ENCODE measurements at regions not wholly inside any gene's neighbourhood (a gene's known extent, or its start where the extent isn't known, plus 50 kb on each side); places are given as distances from the start of the nearest gene placed in this dataset.
"Not testable (repeated sequence)": the region's sequence is repeated elsewhere in the genome, so short reads cannot be mapped to it uniquely, and the experiment has no call there.

GRCh38 chr21:9788281-9788680, 733.1 kb upstream of the TPTE start:
- not testable (repeated sequence) for DNase-seq

GRCh38 chr21:9790354-9790753, 731.0 kb upstream of the TPTE start:
- not testable (repeated sequence) for DNase-seq

GRCh38 chr21:9791453-9791852, 729.9 kb upstream of the TPTE start:
- DNase-seq = not testable (repeated sequence)

- not testable (repeated sequence) for DNase-seq
These were observed 726.1 kb upstream of the TPTE start for GRCh38 chr21:9795291-9795690.

- not testable (repeated sequence) for DNase-seq
These were observed 725.1 kb upstream of the TPTE start for GRCh38 chr21:9796293-9796692.

GRCh38 chr21:9807675-9808074, 713.7 kb upstream of the TPTE start:
- not testable (repeated sequence) for DNase-seq

GRCh38 chr21:9811223-9812004, 710.0 kb upstream of the TPTE start:
- not testable (repeated sequence) for DNase-seq

GRCh38 chr21:9812507-9812906, 708.9 kb upstream of the TPTE start:
- not testable (repeated sequence) for DNase-seq

GRCh38 chr21:9813894-9814814, 707.2 kb upstream of the TPTE start:
- DNase-seq = not testable (repeated sequence)

GRCh38 chr21:9815181-9815789, 706.1 kb upstream of the TPTE start:
- DNase-seq = not testable (repeated sequence)

GRCh38 chr21:9816734-9817334, 704.5 kb upstream of the TPTE start:
- not testable (repeated sequence) for DNase-seq

GRCh38 chr21:9817841-9818441, 703.4 kb upstream of the TPTE start:
- DNase-seq = not testable (repeated sequence)

- DNase-seq = not testable (repeated sequence)
These were observed 701.7 kb upstream of the TPTE start for GRCh38 chr21:9819549-9820192.

GRCh38 chr21:9820579-9820978, 700.8 kb upstream of the TPTE start:
- DNase-seq = not testable (repeated sequence)

- DNase-seq = not testable (repeated sequence)
These were observed 699.9 kb upstream of the TPTE start for GRCh38 chr21:9821472-9821871.

- not testable (repeated sequence) for DNase-seq
These were observed 699.1 kb upstream of the TPTE start for GRCh38 chr21:9822093-9822820.

GRCh38 chr21:9823197-9824157, 697.9 kb upstream of the TPTE start:
- not testable (repeated sequence) for DNase-seq

GRCh38 chr21:9830801-9831200, 690.6 kb upstream of the TPTE start:
- not testable (repeated sequence) for DNase-seq

GRCh38 chr21:9832751-9833150, 688.6 kb upstream of the TPTE start:
- DNase-seq = not testable (repeated sequence)
